ENCODE measurements at regions not wholly inside any gene's neighbourhood (a gene's known extent, or its start where the extent isn't known, plus 50 kb on each side); places are given as distances from the start of the nearest gene placed in this dataset.
"Not testable (repeated sequence)": the region's sequence is repeated elsewhere in the genome, so short reads cannot be mapped to it uniquely, and the experiment has no call there.

GRCh38 chr16:17915791-17916190 lies 420.7 kb downstream of the NPIPA8 start:
- ChIA-PET POLR2A (no interaction called here), CTCF (ENCODE audit: unreplicated experiment) (no interaction called here)
- no peak for TF ChIP-seq EZH2phosphoT487 (IDR thresholded peaks at IDR 0.05; ENCODE audit: borderline replicate concordance, low read depth, low read length)
- TF ChIP-seq, protein P1, sequence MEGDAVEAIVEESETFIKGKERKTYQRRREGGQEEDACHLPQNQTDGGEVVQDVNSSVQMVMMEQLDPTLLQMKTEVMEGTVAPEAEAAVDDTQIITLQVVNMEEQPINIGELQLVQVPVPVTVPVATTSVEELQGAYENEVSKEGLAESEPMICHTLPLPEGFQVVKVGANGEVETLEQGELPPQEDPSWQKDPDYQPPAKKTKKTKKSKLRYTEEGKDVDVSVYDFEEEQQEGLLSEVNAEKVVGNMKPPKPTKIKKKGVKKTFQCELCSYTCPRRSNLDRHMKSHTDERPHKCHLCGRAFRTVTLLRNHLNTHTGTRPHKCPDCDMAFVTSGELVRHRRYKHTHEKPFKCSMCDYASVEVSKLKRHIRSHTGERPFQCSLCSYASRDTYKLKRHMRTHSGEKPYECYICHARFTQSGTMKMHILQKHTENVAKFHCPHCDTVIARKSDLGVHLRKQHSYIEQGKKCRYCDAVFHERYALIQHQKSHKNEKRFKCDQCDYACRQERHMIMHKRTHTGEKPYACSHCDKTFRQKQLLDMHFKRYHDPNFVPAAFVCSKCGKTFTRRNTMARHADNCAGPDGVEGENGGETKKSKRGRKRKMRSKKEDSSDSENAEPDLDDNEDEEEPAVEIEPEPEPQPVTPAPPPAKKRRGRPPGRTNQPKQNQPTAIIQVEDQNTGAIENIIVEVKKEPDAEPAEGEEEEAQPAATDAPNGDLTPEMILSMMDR (conservative IDR thresholded peaks at IDR 0.05; ENCODE audit: low read length): no peak

DNA sequence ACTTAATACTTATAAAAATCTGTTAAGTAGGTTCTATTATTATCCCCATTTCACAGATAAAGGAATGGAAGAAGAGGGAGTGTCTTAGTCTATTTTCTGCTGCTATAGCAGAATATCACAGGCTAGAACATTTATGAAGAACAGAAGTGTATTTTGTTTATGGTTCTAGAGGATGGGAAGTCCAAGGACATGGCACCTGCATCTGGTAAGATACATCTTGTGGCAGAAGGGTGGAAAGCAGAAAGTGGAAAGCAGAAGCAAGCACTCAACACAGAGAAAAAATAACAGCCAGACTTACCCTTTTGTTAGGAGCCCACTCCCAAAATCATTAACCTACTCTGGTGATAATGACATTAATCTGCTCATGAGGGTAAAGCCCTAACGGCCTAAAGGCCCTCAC lies 422.4 kb downstream of the NPIPA8 start:
- TF ChIP-seq, protein P1 (conservative IDR thresholded peaks at IDR 0.05; ENCODE audit: low read length): no peak
- TF ChIP-seq EZH2phosphoT487 (IDR thresholded peaks at IDR 0.05; ENCODE audit: borderline replicate concordance, low read depth, low read length): no peak
- H4K20me1 ChIP-seq (ENCODE audit: insufficient read depth, low read length): no peaks in the 10 kb centered on the region
- no TSS peak for BruUV-seq (replicated peaks)
- no peak overlapping the region for H2AFZ ChIP-seq (ENCODE audit: low read length)
- no peaks in the 10 kb centered on the region for H3K36me3 ChIP-seq (ENCODE audit: insufficient read depth, low read length)
- ChIA-PET CTCF (ENCODE audit: unreplicated experiment) (no interaction called here), POLR2A (no interaction called here)
- intact Hi-C loops (cut with micrococcal nuclease; ENCODE audit: unreplicated experiment): no loop called here
- H3K4me3 ChIP-seq (ENCODE audit: low read depth, low read length, poor library complexity, severe bottlenecking): no peak overlapping the region
- H3K9me2 ChIP-seq (ENCODE audit: insufficient read depth, low read length): no peaks in the 10 kb centered on the region
- no peaks in the 10 kb centered on the region for H3K79me2 ChIP-seq (ENCODE audit: insufficient read depth, low read depth, low read length)
- H3K9me3 ChIP-seq (ENCODE audit: low read length): no peaks in the 10 kb centered on the region
- no peak overlapping the region for H3K27ac ChIP-seq (ENCODE audit: low read depth, low read length, poor library complexity, severe bottlenecking)
- DNase-seq (ENCODE audit: low spot score): no peak
- H3K4me1 ChIP-seq (ENCODE audit: insufficient read depth, low read length, poor library complexity, severe bottlenecking): no peaks in the 10 kb centered on the region
- H3K4me2 ChIP-seq (ENCODE audit: low read length): no peak overlapping the region

More at GRCh38 chr16:17915791-17916190, 420.7 kb downstream of the NPIPA8 start:
- no peaks in the 10 kb centered on the region for H4K20me1 ChIP-seq (ENCODE audit: insufficient read depth, low read length)
- no peak overlapping the region for H3K27ac ChIP-seq (ENCODE audit: low read depth, low read length, poor library complexity, severe bottlenecking)
- H3K79me2 ChIP-seq (ENCODE audit: insufficient read depth, low read depth, low read length): no peaks in the 10 kb centered on the region
- H3K4me1 ChIP-seq (ENCODE audit: insufficient read depth, low read length, poor library complexity, severe bottlenecking): no peaks in the 10 kb centered on the region
- H2AFZ ChIP-seq (ENCODE audit: low read length): no peak overlapping the region
- H3K4me3 ChIP-seq (ENCODE audit: low read depth, low read length, poor library complexity, severe bottlenecking): no peak overlapping the region
- H3K36me3 ChIP-seq (ENCODE audit: insufficient read depth, low read length): no peaks in the 10 kb centered on the region
- H3K9me2 ChIP-seq (ENCODE audit: insufficient read depth, low read length): no peaks in the 10 kb centered on the region
- H3K4me2 ChIP-seq (ENCODE audit: low read length): no peak overlapping the region
- DNase-seq (ENCODE audit: low spot score): no peak
- BruUV-seq (replicated peaks): no TSS peak
- intact Hi-C loops (cut with micrococcal nuclease; ENCODE audit: unreplicated experiment): no loop called here
- H3K9me3 ChIP-seq (ENCODE audit: low read length): no peaks in the 10 kb centered on the region

GRCh38 chr16:17911578-17911977 lies 425.0 kb downstream of the NPIPA8 start:
- H3K79me2 ChIP-seq (ENCODE audit: insufficient read depth, low read depth, low read length); H3K27ac ChIP-seq (ENCODE audit: low read depth, low read length, poor library complexity, severe bottlenecking); H3K9me3 ChIP-seq (ENCODE audit: low read length); intact Hi-C loops (cut with micrococcal nuclease; ENCODE audit: unreplicated experiment); H3K4me2 ChIP-seq (ENCODE audit: low read length); CTCF ChIA-PET (ENCODE audit: unreplicated experiment); H4K20me1 ChIP-seq (ENCODE audit: insufficient read depth, low read length); BruUV-seq (replicated peaks); H2AFZ ChIP-seq (ENCODE audit: low read length); H3K9me2 ChIP-seq (ENCODE audit: insufficient read depth, low read length); DNase-seq (ENCODE audit: low spot score); H3K4me3 ChIP-seq (ENCODE audit: low read depth, low read length, poor library complexity, severe bottlenecking); H3K36me3 ChIP-seq (ENCODE audit: insufficient read depth, low read length); POLR2A ChIA-PET; H3K4me1 ChIP-seq (ENCODE audit: insufficient read depth, low read length, poor library complexity, severe bottlenecking): not testable (repeated sequence)

GRCh38 chr16:17906626-17907025 lies 429.9 kb downstream of the NPIPA8 start:
- H3K4me2 ChIP-seq (ENCODE audit: low read length); H3K27ac ChIP-seq (ENCODE audit: low read depth, low read length, poor library complexity, severe bottlenecking); H2AFZ ChIP-seq (ENCODE audit: low read length); H3K36me3 ChIP-seq (ENCODE audit: insufficient read depth, low read length); H3K4me1 ChIP-seq (ENCODE audit: insufficient read depth, low read length, poor library complexity, severe bottlenecking); CTCF ChIA-PET (ENCODE audit: unreplicated experiment); H3K9me2 ChIP-seq (ENCODE audit: insufficient read depth, low read length); H3K79me2 ChIP-seq (ENCODE audit: insufficient read depth, low read depth, low read length); BruUV-seq (replicated peaks); H4K20me1 ChIP-seq (ENCODE audit: insufficient read depth, low read length); H3K9me3 ChIP-seq (ENCODE audit: low read length); H3K4me3 ChIP-seq (ENCODE audit: low read depth, low read length, poor library complexity, severe bottlenecking); intact Hi-C loops (cut with micrococcal nuclease; ENCODE audit: unreplicated experiment); DNase-seq (ENCODE audit: low spot score): not testable (repeated sequence)
- POLR2A ChIA-PET: interaction anchor here (0.7 kb wide), 1 partner anchor 87 kb away, joined by 3 read pairs; no protein-coding TSS in a partner anchor
